Ramos (cell line): ENCODE measurements at regions not wholly inside any gene's neighbourhood (a gene's known extent, or its start where the extent isn't known, plus 50 kb on each side); places are given as distances from the start of the nearest gene placed in this dataset.

Experiments used
- in situ Hi-C: fragments of 300-500 bp; cut with MboI; formaldehyde crosslinking; loops from one replicate; pipeline ENCODE4 v1.14.3; 2022; ENCODE audit warnings: low sequenced_read_pairs; ENCODE audit not compliant: unreplicated experiment

- in situ Hi-C loops, result no loop called here
These were observed 49.8 kb upstream of the OLIG2 start for GRCh38 chr21:32975811-32976431.
